ENCODE measurements at regions not wholly inside any gene's neighbourhood (a gene's known extent, or its start where the extent isn't known, plus 50 kb on each side); places are given as distances from the start of the nearest gene placed in this dataset.

GRCh38 chr3:107428051-107428858 lies 51.0 kb downstream of the CCDC54 start:
- no peak for DNase-seq (ENCODE audit: low read depth, low spot score)

- peak; percentile 93 for DNase-seq (ENCODE audit: low read depth, low spot score)
Observed at GRCh38 chr3:107429320-107430181, 52.3 kb downstream of the CCDC54 start.

GRCh38 chr3:107430214-107430995 lies 53.2 kb downstream of the CCDC54 start:
- DNase-seq (ENCODE audit: low read depth, low spot score), result peak; percentile 37

- DNase-seq (ENCODE audit: low read depth, low spot score), result peak; percentile 52
Observed at GRCh38 chr3:107430996-107431245, 53.7 kb downstream of the CCDC54 start.

GRCh38 chr3:107431246-107432012 lies 54.2 kb downstream of the CCDC54 start:
- peak; percentile 82 for DNase-seq (ENCODE audit: low read depth, low spot score)

- DNase-seq (ENCODE audit: low read depth, low spot score), result peak; percentile 39
Observed at GRCh38 chr3:107432013-107432515, 54.8 kb downstream of the CCDC54 start.

- DNase-seq (ENCODE audit: low read depth, low spot score), result no peak
Observed at GRCh38 chr3:107432646-107433045, 55.4 kb downstream of the CCDC54 start.

GRCh38 chr3:107436029-107436428 lies 58.8 kb downstream of the CCDC54 start:
- no peak for DNase-seq (ENCODE audit: low read depth, low spot score)

- no peak for DNase-seq (ENCODE audit: low read depth, low spot score)
Observed at GRCh38 chr3:107438671-107439070, 61.4 kb downstream of the CCDC54 start.

- peak; percentile 59 for DNase-seq (ENCODE audit: low read depth, low spot score)
Observed at GRCh38 chr3:107441617-107442016, 64.4 kb downstream of the CCDC54 start.

- DNase-seq (ENCODE audit: low read depth, low spot score), result no peak
Observed at GRCh38 chr3:107443461-107443860, 66.2 kb downstream of the CCDC54 start.

- no peak for DNase-seq (ENCODE audit: low read depth, low spot score)
Observed at GRCh38 chr3:107446706-107447105, 69.5 kb downstream of the CCDC54 start.

- no peak for DNase-seq (ENCODE audit: low read depth, low spot score)
Observed at GRCh38 chr3:107450254-107450893, 72.4 kb upstream of the BBX start.

GRCh38 chr3:107452436-107452835 lies 70.3 kb upstream of the BBX start:
- no peak for DNase-seq (ENCODE audit: low read depth, low spot score)

- no peak for DNase-seq (ENCODE audit: low read depth, low spot score)
Observed at GRCh38 chr3:107453504-107453903, 69.3 kb upstream of the BBX start.

- no peak for DNase-seq (ENCODE audit: low read depth, low spot score)
Observed at GRCh38 chr3:107455621-107456020, 67.1 kb upstream of the BBX start.

- no peak for DNase-seq (ENCODE audit: low read depth, low spot score)
Observed at GRCh38 chr3:107456501-107456900, 66.3 kb upstream of the BBX start.

GRCh38 chr3:107458871-107459270 lies 63.9 kb upstream of the BBX start:
- no peak for DNase-seq (ENCODE audit: low read depth, low spot score)

GRCh38 chr3:107461721-107462120 lies 61.0 kb upstream of the BBX start:
- no peak for DNase-seq (ENCODE audit: low read depth, low spot score)

- DNase-seq (ENCODE audit: low read depth, low spot score), result no peak
Observed at GRCh38 chr3:107464037-107464436, 58.7 kb upstream of the BBX start.

Measured in ELF-1 (cell line).